SK-N-SH (cell line): ENCODE measurements at regions not wholly inside any gene's neighbourhood (a gene's known extent, or its start where the extent isn't known, plus 50 kb on each side); places are given as distances from the start of the nearest gene placed in this dataset.

Experiments used
- CTCF ChIA-PET: fragments of 300-600, 350-600 bp; formaldehyde crosslinking; extraction: SDS; loops from one replicate; lab custom pipeline; 2021; lab: Yijun Ruan, JAX
- POLR2A ChIA-PET: fragments of 350-600 bp; sonication (Branson Sonifier 250); formaldehyde crosslinking; extraction: SDS; loops from one replicate; lab custom pipeline; 2020; ENCODE audit warnings: antibody characterized with exemption, inconsistent platforms; lab: Yijun Ruan, JAX
- DNase-seq: peaks from one replicate; pipeline ENCODE4 v3.0.0; 2012
- H2AFZ ChIP-seq: fragments of 200-600 bp; sonication (generic); 2 replicates; pipeline ENCODE4 v1.8.1; 2016; ENCODE audit warnings: antibody characterized with exemption, mild to moderate bottlenecking, low read depth
- H3F3A ChIP-seq: fragments of 200-600 bp; sonication (generic); replicated peaks from 2 replicates; pipeline ENCODE3; 2016; ENCODE audit warnings: antibody characterized with exemption, mild to moderate bottlenecking; ENCODE audit not compliant: insufficient read depth
- H3K27ac ChIP-seq, 2 experiments: fragments of 200-500 bp in 1 of 2; fragments of 200-600 bp in 1 of 2; sonication (Bioruptor generic) in 1 of 2; sonication (generic), shearing (Covaris generic) in 1 of 2; 2 replicates each; pipeline versions ENCODE4 v1.5.1 to v1.6.1; 2014 to 2016; ENCODE audit warnings: low read depth in 2 of 2, inconsistent platforms in 1 of 2, low read length in 1 of 2, mild to moderate bottlenecking in 1 of 2, mixed read lengths in 1 of 2
- H3K27me3 ChIP-seq: fragments of 200-600 bp; sonication (generic), shearing (Covaris generic); 2 replicates; pipeline ENCODE4 v1.6.1; 2016; ENCODE audit warnings: mixed run types; ENCODE audit not compliant: insufficient read depth
- H3K36me3 ChIP-seq, 2 experiments: fragments of 200-500 bp in 1 of 2; fragments of 200-600 bp in 1 of 2; sonication (Bioruptor generic) in 1 of 2; sonication (generic) in 1 of 2; replicated peaks in 1 of 2; 2 replicates each; pipeline versions ENCODE3 to v1.5.1; 2014 to 2016; ENCODE audit warnings: low read length in 1 of 2, mild to moderate bottlenecking in 1 of 2; ENCODE audit not compliant: insufficient read depth in 2 of 2, control insufficient read depth in 1 of 2
- H3K4me1 ChIP-seq, 2 experiments: fragments of 200-500 bp in 1 of 2; fragments of 200-600 bp in 1 of 2; sonication (Bioruptor generic) in 1 of 2; sonication (generic), shearing (Covaris generic) in 1 of 2; 2 replicates each; pipeline versions ENCODE4 v1.5.1 to v1.6.1; 2014 to 2016; ENCODE audit warnings: low read depth in 1 of 2, low read length in 1 of 2, mixed run types in 1 of 2; ENCODE audit not compliant: insufficient read depth in 2 of 2, control insufficient read depth in 1 of 2
- H3K4me2 ChIP-seq: fragments of 200-600 bp; sonication (generic), shearing (Covaris generic); 2 replicates; pipeline ENCODE4 v1.6.1; 2017; ENCODE audit warnings: mixed run types
- H3K4me3 ChIP-seq, 2 experiments: fragments of 200-500 bp in 1 of 2; fragments of 200-600 bp in 1 of 2; sonication (Bioruptor generic) in 1 of 2; sonication (generic), shearing (Covaris generic) in 1 of 2; 2 replicates each; pipeline versions ENCODE4 v1.5.1 to v1.8.1; 2014 to 2016; ENCODE audit warnings: low read depth in 2 of 2, inconsistent platforms in 1 of 2, low read length in 1 of 2, mild to moderate bottlenecking in 1 of 2, mixed read lengths in 1 of 2, moderate library complexity in 1 of 2
- H3K79me2 ChIP-seq: fragments of 200-600 bp; sonication (generic); 2 replicates; pipeline ENCODE4 v1.8.1; 2017; ENCODE audit warnings: mild to moderate bottlenecking; ENCODE audit not compliant: insufficient read depth
- H3K9ac ChIP-seq: fragments of 200-600 bp; sonication (generic); 2 replicates; pipeline ENCODE4 v1.6.1; 2017; ENCODE audit warnings: mixed run types
- H3K9me2 ChIP-seq: fragments of 200-600 bp; sonication (generic); 2 replicates; pipeline ENCODE4 v1.6.1; 2017; ENCODE audit warnings: mixed run types
- H3K9me3 ChIP-seq: fragments of 200-600 bp; sonication (generic); 2 replicates; pipeline ENCODE4 v1.6.1; 2017; ENCODE audit warnings: mixed run types, mild to moderate bottlenecking, moderate library complexity
- H4K20me1 ChIP-seq: fragments of 200-600 bp; sonication (generic); 2 replicates; pipeline ENCODE4 v1.6.1; 2017; ENCODE audit warnings: mild to moderate bottlenecking, mixed run types; ENCODE audit not compliant: insufficient read depth
- ELF1 ChIP-seq: IDR thresholded peaks from 2 replicates; pipeline ENCODE4 v1.4.0; 2012
- EZH2phosphoT487 ChIP-seq: fragments of 200-600 bp; sonication (generic); IDR thresholded peaks from 2 replicates; pipeline ENCODE4 v1.6.1; 2017; ENCODE audit warnings: low read depth, mixed run types, mild to moderate bottlenecking, antibody characterized with exemption, moderate library complexity, borderline replicate concordance
- FOSL2 ChIP-seq: IDR thresholded peaks from 2 replicates; pipeline ENCODE4 v1.4.0; 2012; ENCODE audit warnings: low read depth, mild to moderate bottlenecking, moderate library complexity, borderline replicate concordance
- FOXJ3 ChIP-seq: sonication (generic); formaldehyde crosslinking; IDR thresholded peaks from 2 replicates; pipeline ENCODE4 v1.5.1; 2020; ENCODE audit warnings: mild to moderate bottlenecking, missing genetic modification reagents
- GATA2 ChIP-seq: sonication (generic); formaldehyde crosslinking; IDR thresholded peaks from 2 replicates; pipeline ENCODE4 v1.5.0; 2020; ENCODE audit warnings: mild to moderate bottlenecking, missing genetic modification reagents
- NRF1 ChIP-seq: IDR thresholded peaks from 2 replicates; pipeline ENCODE4 v1.6.1; 2012; ENCODE audit warnings: low read depth, mild to moderate bottlenecking, low read length
- RAD21 ChIP-seq: IDR thresholded peaks from 2 replicates; pipeline ENCODE4 v1.6.1; 2012; ENCODE audit warnings: mild to moderate bottlenecking, low read length
- RFX5 ChIP-seq: IDR thresholded peaks from 2 replicates; pipeline ENCODE4 v1.6.1; 2012; ENCODE audit warnings: mild to moderate bottlenecking, improper control_type of control experiment, low read length
- TCF12 ChIP-seq: IDR thresholded peaks from 2 replicates; pipeline ENCODE4 v1.4.0; 2012
- TEAD4 ChIP-seq: IDR thresholded peaks from 2 replicates; pipeline ENCODE4 v1.4.0; 2012; ENCODE audit warnings: mild to moderate bottlenecking, borderline replicate concordance; ENCODE audit not compliant: insufficient read depth
- WGBS: methylation state at CpG from one replicate; pipeline ENCODE4 v1.1.6; 2017; ENCODE audit warnings: low lambda C conversion rate; 5-methylcytosine and 5-hydroxymethylcytosine counted together
- TF ChIP-seq, protein P1 (sequence below): fragments of 150-350 bp; IDR thresholded peaks from 2 replicates; pipeline ENCODE4 v1.6.1; 2017; ENCODE audit warnings: antibody characterized with exemption, low read length, low read depth, borderline replicate concordance
- TF ChIP-seq, protein P2 (sequence below): IDR thresholded peaks from 2 replicates; pipeline ENCODE4 v1.4.0; 2012; ENCODE audit warnings: low read depth, borderline replicate concordance

DNA sequence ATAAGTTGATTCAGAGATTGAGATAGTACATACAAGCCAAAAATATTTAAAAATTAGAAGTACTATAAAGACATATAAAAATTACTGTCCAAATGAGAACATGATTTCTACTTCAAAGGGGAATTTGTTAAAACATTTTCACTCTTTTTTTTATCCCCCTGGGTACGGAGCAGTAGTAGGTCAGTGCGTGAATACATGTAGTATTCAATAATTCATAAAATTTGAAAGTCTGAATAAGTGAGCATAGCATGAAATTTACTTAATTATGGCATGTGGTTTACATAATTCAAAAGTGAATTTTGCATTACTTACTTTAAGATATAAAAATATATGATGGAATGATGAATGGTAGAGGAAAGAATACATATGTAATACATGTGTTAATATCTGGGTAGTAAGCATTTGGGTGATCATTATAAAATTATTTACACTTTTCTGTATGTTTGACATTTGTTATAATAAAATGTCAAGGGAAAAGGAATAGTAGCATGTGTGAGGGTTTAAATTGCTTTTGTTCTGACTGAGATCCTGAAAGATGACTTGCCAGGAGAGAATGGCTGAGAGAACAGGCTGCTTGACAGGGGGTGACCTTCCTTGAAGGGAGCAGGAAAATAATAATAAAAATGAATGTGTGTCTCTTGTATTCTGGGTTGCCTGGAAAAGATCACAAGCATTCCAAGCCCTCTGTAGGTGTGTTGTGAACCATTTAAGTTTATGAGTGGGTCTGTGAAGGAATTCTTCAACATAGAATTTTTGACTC is 1178.8 kb downstream of the ZPLD1 start:
- Histone ChIP-seq H3K4me2 (no peak overlapping the region), H3K79me2 (no peaks in the 10 kb centered on the region), H3K27ac (no peak overlapping the region), H4K20me1 (no peaks in the 10 kb centered on the region), H3F3A (no peaks in the 10 kb centered on the region), H3K9me3 (no peaks in the 10 kb centered on the region), H3K9me2 (no peaks in the 10 kb centered on the region), H3K36me3 (no peaks in the 10 kb centered on the region), H3K4me3 (no peak overlapping the region), H3K27me3 (no peaks in the 10 kb centered on the region), H3K4me1 (no peaks in the 10 kb centered on the region; a peak in 1 of 4 replicates), H3K9ac (no peak overlapping the region), H2AFZ (no peak overlapping the region)
- ChIA-PET CTCF (no interaction called here), POLR2A (no interaction called here)
- WGBS: 82% methylated on average over 2 of the region's 2 CpGs
- no peak for DNase-seq
- TF ChIP-seq TEAD4 (no peak), NRF1 (no peak), FOSL2 (no peak), FOXJ3 (CRISPR knock-in tag) (no peak), RFX5 (no peak), ELF1 (no peak), EZH2phosphoT487 (no peak), TCF12 (no peak)
- TF ChIP-seq, protein P1, sequence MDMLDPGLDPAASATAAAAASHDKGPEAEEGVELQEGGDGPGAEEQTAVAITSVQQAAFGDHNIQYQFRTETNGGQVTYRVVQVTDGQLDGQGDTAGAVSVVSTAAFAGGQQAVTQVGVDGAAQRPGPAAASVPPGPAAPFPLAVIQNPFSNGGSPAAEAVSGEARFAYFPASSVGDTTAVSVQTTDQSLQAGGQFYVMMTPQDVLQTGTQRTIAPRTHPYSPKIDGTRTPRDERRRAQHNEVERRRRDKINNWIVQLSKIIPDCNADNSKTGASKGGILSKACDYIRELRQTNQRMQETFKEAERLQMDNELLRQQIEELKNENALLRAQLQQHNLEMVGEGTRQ: no peak

DNA sequence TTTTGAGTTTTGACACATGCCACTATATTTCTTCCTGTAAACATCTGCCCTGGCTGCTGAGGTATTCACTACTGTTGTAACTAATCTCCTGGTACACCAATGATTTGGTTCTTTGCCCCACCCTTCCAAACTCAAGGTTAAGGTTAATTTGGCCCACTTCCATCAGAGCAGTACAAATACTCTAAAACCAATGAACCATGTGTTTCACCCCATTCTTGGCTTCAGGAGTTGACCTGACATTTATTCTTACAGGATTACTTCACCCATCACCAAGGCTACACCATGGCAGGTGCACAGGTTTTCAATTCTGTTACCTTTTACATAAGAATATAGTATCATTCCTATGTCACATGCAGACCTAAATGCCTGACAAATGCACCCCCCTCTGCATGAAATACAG is 1179.9 kb downstream of the ZPLD1 start:
- no peaks in the 10 kb centered on the region; a peak in 1 of 4 replicates for H3K4me1 ChIP-seq
- H3K4me3 ChIP-seq: no peak overlapping the region
- POLR2A ChIA-PET: no interaction called here
- no peak overlapping the region for H2AFZ ChIP-seq
- H4K20me1 ChIP-seq: no peaks in the 10 kb centered on the region
- no peaks in the 10 kb centered on the region for H3K79me2 ChIP-seq
- no peak for DNase-seq
- no peak overlapping the region for H3K27ac ChIP-seq
- no peaks in the 10 kb centered on the region for H3K9me2 ChIP-seq
- H3K36me3 ChIP-seq: no peaks in the 10 kb centered on the region
- H3K27me3 ChIP-seq: no peaks in the 10 kb centered on the region
- H3K4me2 ChIP-seq: no peak overlapping the region
- H3K9ac ChIP-seq: no peak overlapping the region
- H3F3A ChIP-seq: no peaks in the 10 kb centered on the region
- H3K9me3 ChIP-seq: no peaks in the 10 kb centered on the region
- CTCF ChIA-PET: no interaction called here
- TF ChIP-seq GATA2 (CRISPR knock-in tag) (no peak), FOXJ3 (CRISPR knock-in tag) (no peak), RFX5 (no peak), RAD21 (no peak)
- TF ChIP-seq, protein P2, sequence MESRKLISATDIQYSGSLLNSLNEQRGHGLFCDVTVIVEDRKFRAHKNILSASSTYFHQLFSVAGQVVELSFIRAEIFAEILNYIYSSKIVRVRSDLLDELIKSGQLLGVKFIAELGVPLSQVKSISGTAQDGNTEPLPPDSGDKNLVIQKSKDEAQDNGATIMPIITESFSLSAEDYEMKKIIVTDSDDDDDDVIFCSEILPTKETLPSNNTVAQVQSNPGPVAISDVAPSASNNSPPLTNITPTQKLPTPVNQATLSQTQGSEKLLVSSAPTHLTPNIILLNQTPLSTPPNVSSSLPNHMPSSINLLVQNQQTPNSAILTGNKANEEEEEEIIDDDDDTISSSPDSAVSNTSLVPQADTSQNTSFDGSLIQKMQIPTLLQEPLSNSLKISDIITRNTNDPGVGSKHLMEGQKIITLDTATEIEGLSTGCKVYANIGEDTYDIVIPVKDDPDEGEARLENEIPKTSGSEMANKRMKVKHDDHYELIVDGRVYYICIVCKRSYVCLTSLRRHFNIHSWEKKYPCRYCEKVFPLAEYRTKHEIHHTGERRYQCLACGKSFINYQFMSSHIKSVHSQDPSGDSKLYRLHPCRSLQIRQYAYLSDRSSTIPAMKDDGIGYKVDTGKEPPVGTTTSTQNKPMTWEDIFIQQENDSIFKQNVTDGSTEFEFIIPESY: no peak
